GM23338 (cell line): ENCODE measurements at regions not wholly inside any gene's neighbourhood (a gene's known extent, or its start where the extent isn't known, plus 50 kb on each side); places are given as distances from the start of the nearest gene placed in this dataset.

Experiments used
- ATAC-seq: fragments of 200-7000 bp; cut with Tn5 transposase; 3 replicates; pipeline ENCODE4 v1.9.1; 2020
- DNase-seq: peaks from one replicate; pipeline ENCODE4 v3.0.0-alpha.2; 2015; ENCODE audit warnings: low spot score
- H2AFZ ChIP-seq: fragments of 200-600 bp; sonication (generic); 2 replicates; pipeline ENCODE4 v1.8.0; 2016; ENCODE audit warnings: antibody characterized with exemption, mild to moderate bottlenecking, moderate library complexity
- H3F3A ChIP-seq: fragments of 200-600 bp; sonication (generic); replicated peaks from 2 replicates; pipeline ENCODE4 v1.8.0; 2017; ENCODE audit warnings: antibody characterized with exemption, mixed run types, low read depth
- H3K27ac ChIP-seq: fragments of 200-600 bp; sonication (generic); 2 replicates; pipeline ENCODE4 v1.6.1; 2016; ENCODE audit warnings: low read depth
- H3K27me3 ChIP-seq: fragments of 200-600 bp; sonication (generic); 2 replicates; pipeline ENCODE4 v1.8.0; 2016; ENCODE audit warnings: mild to moderate bottlenecking, mixed run types, moderate library complexity; ENCODE audit not compliant: insufficient read depth
- H3K36me3 ChIP-seq: fragments of 200-600 bp; sonication (generic); 2 replicates; pipeline ENCODE4 v1.8.0; 2016; ENCODE audit warnings: mild to moderate bottlenecking; ENCODE audit not compliant: insufficient read depth
- H3K4me1 ChIP-seq: fragments of 200-600 bp; sonication (generic); 2 replicates; pipeline ENCODE4 v1.8.0; 2016; ENCODE audit warnings: mild to moderate bottlenecking, moderate library complexity; ENCODE audit not compliant: insufficient read depth
- H3K4me2 ChIP-seq: fragments of 200-600 bp; sonication (generic); 2 replicates; pipeline ENCODE4 v1.7.1; 2017; ENCODE audit warnings: mixed run types
- H3K4me3 ChIP-seq: fragments of 200-600 bp; sonication (generic); 2 replicates; pipeline ENCODE4 v1.6.1; 2016; ENCODE audit warnings: mixed run types
- H3K79me2 ChIP-seq: fragments of 200-600 bp; sonication (generic); replicated peaks from 2 replicates; pipeline ENCODE4 v1.8.0; 2017; ENCODE audit warnings: mild to moderate bottlenecking; ENCODE audit not compliant: insufficient read depth
- H3K9me2 ChIP-seq: fragments of 200-600 bp; sonication (generic); 2 replicates; pipeline ENCODE4 v1.8.0; 2017; ENCODE audit not compliant: insufficient read depth
- H4K20me1 ChIP-seq: fragments of 200-600 bp; sonication (generic); replicated peaks from 2 replicates; pipeline ENCODE4 v1.8.0; 2017; ENCODE audit warnings: mild to moderate bottlenecking; ENCODE audit not compliant: insufficient read depth
- H3K27ac Mint-ChIP-seq: 2 replicates; pipeline ENCODE4 v1.8.0; 2020; ENCODE audit warnings: inconsistent platforms, mild to moderate bottlenecking, moderate library complexity, mixed read lengths
- H3K27me3 Mint-ChIP-seq: 3 replicates; pipeline ENCODE4 v1.8.0; 2022; ENCODE audit warnings: low read depth, mild to moderate bottlenecking, moderate library complexity, mixed read lengths, inconsistent platforms; ENCODE audit not compliant: insufficient read depth, poor library complexity
- H3K36me3 Mint-ChIP-seq: 3 replicates; pipeline ENCODE4 v1.8.0; 2021; ENCODE audit warnings: low read depth, mild to moderate bottlenecking, inconsistent platforms, moderate library complexity, mixed read lengths
- H3K4me1 Mint-ChIP-seq: 3 replicates; pipeline ENCODE4 v1.8.0; 2020; ENCODE audit warnings: mild to moderate bottlenecking, inconsistent platforms, mixed read lengths
- H3K4me3 Mint-ChIP-seq: 3 replicates; pipeline ENCODE4 v1.8.0; 2021; ENCODE audit warnings: moderate library complexity, mild to moderate bottlenecking, inconsistent platforms, mixed read lengths
- H3K9me3 Mint-ChIP-seq: 3 replicates; pipeline ENCODE4 v1.8.0; 2020; ENCODE audit warnings: moderate library complexity, mild to moderate bottlenecking, inconsistent platforms, mixed read lengths
- CREB1 ChIP-seq: fragments of 250-450 bp; sonication (Bioruptor Pico); IDR thresholded peaks from 2 replicates; pipeline ENCODE4 v1.5.0; 2020; ENCODE audit warnings: low read depth, mild to moderate bottlenecking, moderate library complexity
- EZH2 ChIP-seq: fragments of 200-600 bp; sonication (generic); IDR thresholded peaks from one replicate; pipeline ENCODE4 v1.8.0; 2017; ENCODE audit warnings: antibody characterized with exemption, mild to moderate bottlenecking, low read depth; ENCODE audit not compliant: unreplicated experiment
- EZH2phosphoT487 ChIP-seq: fragments of 200-600 bp; sonication (generic); IDR thresholded peaks from one replicate; pipeline ENCODE4 v1.8.1; 2018; ENCODE audit warnings: antibody characterized with exemption; ENCODE audit not compliant: unreplicated experiment
- JUNB ChIP-seq: IDR thresholded peaks from one replicate; pipeline ENCODE4 v1.6.1; 2016; ENCODE audit warnings: antibody characterized with exemption; ENCODE audit not compliant: unreplicated experiment
- NANOG ChIP-seq: IDR thresholded peaks from 2 replicates; pipeline ENCODE4 v1.6.1; 2016; ENCODE audit warnings: antibody characterized with exemption, borderline replicate concordance
- POLR2AphosphoS5 ChIP-seq: IDR thresholded peaks from 2 replicates; pipeline ENCODE4 v1.6.1; 2016; ENCODE audit warnings: antibody characterized with exemption, low read depth
- STAT1 ChIP-seq: IDR thresholded peaks from one replicate; pipeline ENCODE4 v1.6.1; 2016; ENCODE audit warnings: antibody characterized with exemption; ENCODE audit not compliant: unreplicated experiment
- ZNF114 ChIP-seq: fragments of 250-450 bp; sonication (Bioruptor Pico); IDR thresholded peaks from 2 replicates; pipeline ENCODE4 v1.5.0; 2020; ENCODE audit warnings: mild to moderate bottlenecking, moderate library complexity
- ZNF331 ChIP-seq: fragments of 250-450 bp; sonication (Bioruptor Pico); IDR thresholded peaks from 2 replicates; pipeline ENCODE4 v1.5.0; 2020; ENCODE audit warnings: low read depth, mild to moderate bottlenecking, moderate library complexity
- TF ChIP-seq, protein P1 (sequence below): IDR thresholded peaks from 2 replicates; pipeline ENCODE4 v1.6.1; 2016; ENCODE audit warnings: antibody characterized with exemption
- TF ChIP-seq, protein P2 (sequence below): IDR thresholded peaks from one replicate; pipeline ENCODE4 v1.6.1; 2018; ENCODE audit warnings: antibody characterized with exemption; ENCODE audit not compliant: unreplicated experiment
- TF ChIP-seq, protein P3 (sequence below): fragments of 250-450 bp; sonication (Bioruptor Pico); IDR thresholded peaks from 2 replicates; pipeline ENCODE4 v1.5.0; 2020; ENCODE audit warnings: mild to moderate bottlenecking, moderate library complexity

DNA sequence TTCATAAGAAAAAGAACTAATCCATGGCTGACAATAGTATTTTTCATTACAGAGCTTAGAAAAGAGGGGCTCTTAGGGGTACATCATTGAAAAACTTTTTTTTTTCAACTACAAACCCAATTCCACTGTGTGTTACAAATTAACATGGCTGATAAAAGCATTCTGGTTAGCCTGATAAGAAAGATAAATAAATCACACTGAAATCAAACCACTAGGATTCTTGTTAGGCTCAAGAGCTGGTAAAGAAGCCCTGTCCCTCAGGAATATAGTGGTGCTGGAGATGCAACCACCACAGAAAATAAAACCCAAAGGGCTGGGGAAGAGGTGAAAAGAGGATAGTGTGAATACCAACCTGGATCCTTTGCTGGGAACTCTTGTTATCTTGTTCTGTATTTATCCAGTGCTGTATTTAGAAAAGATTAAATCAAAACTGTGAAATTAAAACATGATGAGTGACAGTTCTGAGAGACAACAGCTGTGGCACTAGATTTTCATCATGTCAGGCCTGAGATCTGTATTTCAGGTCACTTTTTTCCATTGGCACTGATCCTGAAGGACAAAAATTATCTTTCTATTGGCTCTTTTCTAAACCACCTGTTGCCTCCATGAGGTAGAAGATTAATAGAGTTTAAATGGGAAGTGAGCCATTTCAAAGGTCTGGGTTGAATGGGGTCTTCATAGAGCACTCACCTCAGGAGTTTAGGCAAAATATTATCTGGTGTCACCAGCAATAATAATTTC, 118.6 kb downstream of the ARRDC3 start:
- H3K36me3 Mint-ChIP-seq: no peaks in the 10 kb centered on the region
- H3K27ac Mint-ChIP-seq: no peak overlapping the region
- no peaks in the 10 kb centered on the region for H3K27me3 Mint-ChIP-seq
- no peaks in the 10 kb centered on the region for H3K9me3 Mint-ChIP-seq
- no peaks in the 10 kb centered on the region for H3K36me3 ChIP-seq
- no peaks in the 10 kb centered on the region for H3F3A ChIP-seq
- no peak overlapping the region for H3K4me2 ChIP-seq
- TF ChIP-seq STAT1 (no peak), CREB1 (no peak), EZH2 (no peak), NANOG (no peak), ZNF331 (CRISPR knock-in tag) (no peak), EZH2phosphoT487 (no peak), JUNB (no peak), POLR2AphosphoS5 (no peak), ZNF114 (CRISPR knock-in tag) (no peak)
- TF ChIP-seq, protein P1, sequence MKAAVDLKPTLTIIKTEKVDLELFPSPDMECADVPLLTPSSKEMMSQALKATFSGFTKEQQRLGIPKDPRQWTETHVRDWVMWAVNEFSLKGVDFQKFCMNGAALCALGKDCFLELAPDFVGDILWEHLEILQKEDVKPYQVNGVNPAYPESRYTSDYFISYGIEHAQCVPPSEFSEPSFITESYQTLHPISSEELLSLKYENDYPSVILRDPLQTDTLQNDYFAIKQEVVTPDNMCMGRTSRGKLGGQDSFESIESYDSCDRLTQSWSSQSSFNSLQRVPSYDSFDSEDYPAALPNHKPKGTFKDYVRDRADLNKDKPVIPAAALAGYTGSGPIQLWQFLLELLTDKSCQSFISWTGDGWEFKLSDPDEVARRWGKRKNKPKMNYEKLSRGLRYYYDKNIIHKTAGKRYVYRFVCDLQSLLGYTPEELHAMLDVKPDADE: no peak
- TF ChIP-seq, protein P2, sequence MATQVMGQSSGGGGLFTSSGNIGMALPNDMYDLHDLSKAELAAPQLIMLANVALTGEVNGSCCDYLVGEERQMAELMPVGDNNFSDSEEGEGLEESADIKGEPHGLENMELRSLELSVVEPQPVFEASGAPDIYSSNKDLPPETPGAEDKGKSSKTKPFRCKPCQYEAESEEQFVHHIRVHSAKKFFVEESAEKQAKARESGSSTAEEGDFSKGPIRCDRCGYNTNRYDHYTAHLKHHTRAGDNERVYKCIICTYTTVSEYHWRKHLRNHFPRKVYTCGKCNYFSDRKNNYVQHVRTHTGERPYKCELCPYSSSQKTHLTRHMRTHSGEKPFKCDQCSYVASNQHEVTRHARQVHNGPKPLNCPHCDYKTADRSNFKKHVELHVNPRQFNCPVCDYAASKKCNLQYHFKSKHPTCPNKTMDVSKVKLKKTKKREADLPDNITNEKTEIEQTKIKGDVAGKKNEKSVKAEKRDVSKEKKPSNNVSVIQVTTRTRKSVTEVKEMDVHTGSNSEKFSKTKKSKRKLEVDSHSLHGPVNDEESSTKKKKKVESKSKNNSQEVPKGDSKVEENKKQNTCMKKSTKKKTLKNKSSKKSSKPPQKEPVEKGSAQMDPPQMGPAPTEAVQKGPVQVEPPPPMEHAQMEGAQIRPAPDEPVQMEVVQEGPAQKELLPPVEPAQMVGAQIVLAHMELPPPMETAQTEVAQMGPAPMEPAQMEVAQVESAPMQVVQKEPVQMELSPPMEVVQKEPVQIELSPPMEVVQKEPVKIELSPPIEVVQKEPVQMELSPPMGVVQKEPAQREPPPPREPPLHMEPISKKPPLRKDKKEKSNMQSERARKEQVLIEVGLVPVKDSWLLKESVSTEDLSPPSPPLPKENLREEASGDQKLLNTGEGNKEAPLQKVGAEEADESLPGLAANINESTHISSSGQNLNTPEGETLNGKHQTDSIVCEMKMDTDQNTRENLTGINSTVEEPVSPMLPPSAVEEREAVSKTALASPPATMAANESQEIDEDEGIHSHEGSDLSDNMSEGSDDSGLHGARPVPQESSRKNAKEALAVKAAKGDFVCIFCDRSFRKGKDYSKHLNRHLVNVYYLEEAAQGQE: no peak
- TF ChIP-seq, protein P3, sequence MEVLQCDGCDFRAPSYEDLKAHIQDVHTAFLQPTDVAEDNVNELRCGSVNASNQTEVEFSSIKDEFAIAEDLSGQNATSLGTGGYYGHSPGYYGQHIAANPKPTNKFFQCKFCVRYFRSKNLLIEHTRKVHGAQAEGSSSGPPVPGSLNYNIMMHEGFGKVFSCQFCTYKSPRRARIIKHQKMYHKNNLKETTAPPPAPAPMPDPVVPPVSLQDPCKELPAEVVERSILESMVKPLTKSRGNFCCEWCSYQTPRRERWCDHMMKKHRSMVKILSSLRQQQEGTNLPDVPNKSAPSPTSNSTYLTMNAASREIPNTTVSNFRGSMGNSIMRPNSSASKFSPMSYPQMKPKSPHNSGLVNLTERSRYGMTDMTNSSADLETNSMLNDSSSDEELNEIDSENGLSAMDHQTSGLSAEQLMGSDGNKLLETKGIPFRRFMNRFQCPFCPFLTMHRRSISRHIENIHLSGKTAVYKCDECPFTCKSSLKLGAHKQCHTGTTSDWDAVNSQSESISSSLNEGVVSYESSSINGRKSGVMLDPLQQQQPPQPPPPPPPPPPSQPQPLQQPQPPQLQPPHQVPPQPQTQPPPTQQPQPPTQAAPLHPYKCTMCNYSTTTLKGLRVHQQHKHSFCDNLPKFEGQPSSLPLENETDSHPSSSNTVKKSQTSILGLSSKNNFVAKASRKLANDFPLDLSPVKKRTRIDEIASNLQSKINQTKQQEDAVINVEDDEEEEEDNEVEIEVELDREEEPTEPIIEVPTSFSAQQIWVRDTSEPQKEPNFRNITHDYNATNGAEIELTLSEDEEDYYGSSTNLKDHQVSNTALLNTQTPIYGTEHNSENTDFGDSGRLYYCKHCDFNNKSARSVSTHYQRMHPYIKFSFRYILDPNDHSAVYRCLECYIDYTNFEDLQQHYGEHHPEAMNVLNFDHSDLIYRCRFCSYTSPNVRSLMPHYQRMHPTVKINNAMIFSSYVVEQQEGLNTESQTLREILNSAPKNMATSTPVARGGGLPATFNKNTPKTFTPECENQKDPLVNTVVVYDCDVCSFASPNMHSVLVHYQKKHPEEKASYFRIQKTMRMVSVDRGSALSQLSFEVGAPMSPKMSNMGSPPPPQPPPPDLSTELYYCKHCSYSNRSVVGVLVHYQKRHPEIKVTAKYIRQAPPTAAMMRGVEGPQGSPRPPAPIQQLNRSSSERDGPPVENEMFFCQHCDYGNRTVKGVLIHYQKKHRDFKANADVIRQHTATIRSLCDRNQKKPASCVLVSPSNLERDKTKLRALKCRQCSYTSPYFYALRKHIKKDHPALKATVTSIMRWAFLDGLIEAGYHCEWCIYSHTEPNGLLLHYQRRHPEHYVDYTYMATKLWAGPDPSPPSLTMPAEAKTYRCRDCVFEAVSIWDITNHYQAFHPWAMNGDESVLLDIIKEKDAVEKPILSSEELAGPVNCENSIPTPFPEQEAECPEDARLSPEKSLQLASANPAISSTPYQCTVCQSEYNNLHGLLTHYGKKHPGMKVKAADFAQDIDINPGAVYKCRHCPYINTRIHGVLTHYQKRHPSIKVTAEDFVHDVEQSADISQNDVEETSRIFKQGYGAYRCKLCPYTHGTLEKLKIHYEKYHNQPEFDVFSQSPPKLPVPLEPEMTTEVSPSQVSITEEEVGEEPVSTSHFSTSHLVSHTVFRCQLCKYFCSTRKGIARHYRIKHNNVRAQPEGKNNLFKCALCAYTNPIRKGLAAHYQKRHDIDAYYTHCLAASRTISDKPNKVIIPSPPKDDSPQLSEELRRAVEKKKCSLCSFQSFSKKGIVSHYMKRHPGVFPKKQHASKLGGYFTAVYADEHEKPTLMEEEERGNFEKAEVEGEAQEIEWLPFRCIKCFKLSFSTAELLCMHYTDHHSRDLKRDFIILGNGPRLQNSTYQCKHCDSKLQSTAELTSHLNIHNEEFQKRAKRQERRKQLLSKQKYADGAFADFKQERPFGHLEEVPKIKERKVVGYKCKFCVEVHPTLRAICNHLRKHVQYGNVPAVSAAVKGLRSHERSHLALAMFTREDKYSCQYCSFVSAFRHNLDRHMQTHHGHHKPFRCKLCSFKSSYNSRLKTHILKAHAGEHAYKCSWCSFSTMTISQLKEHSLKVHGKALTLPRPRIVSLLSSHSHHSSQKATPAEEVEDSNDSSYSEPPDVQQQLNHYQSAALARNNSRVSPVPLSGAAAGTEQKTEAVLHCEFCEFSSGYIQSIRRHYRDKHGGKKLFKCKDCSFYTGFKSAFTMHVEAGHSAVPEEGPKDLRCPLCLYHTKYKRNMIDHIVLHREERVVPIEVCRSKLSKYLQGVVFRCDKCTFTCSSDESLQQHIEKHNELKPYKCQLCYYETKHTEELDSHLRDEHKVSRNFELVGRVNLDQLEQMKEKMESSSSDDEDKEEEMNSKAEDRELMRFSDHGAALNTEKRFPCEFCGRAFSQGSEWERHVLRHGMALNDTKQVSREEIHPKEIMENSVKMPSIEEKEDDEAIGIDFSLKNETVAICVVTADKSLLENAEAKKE: no peak
- H3K4me1 Mint-ChIP-seq: peaks cover 8% of the 10 kb centered on the region
- no peak overlapping the region for H3K4me3 Mint-ChIP-seq
- H3K27me3 ChIP-seq: no peaks in the 10 kb centered on the region
- no peak overlapping the region for H3K27ac ChIP-seq
- no peaks in the 10 kb centered on the region for H4K20me1 ChIP-seq
- no peak for DNase-seq
- H3K4me3 ChIP-seq: no peak overlapping the region
- H3K79me2 ChIP-seq: no peaks in the 10 kb centered on the region
- no peak overlapping the region for H2AFZ ChIP-seq
- ATAC-seq: no peak
- H3K4me1 ChIP-seq: no peaks in the 10 kb centered on the region; the same call in 1 of the 2 replicates
- 0 out of 2 replicates have a peak, but pooled peaks cover 5% of the 10 kb centered on the region for H3K9me2 ChIP-seq
